AG04449 (cell line): ENCODE measurements at regions not wholly inside any gene's neighbourhood (a gene's known extent, or its start where the extent isn't known, plus 50 kb on each side); places are given as distances from the start of the nearest gene placed in this dataset.

ENCODE experiments used
- CTCF ChIA-PET: fragments of 350-600 bp; formaldehyde crosslinking; extraction: SDS; loops from one replicate; lab custom pipeline; 2021; ENCODE audit warnings: antibody characterized with exemption; lab: Yijun Ruan, JAX
- POLR2A ChIA-PET: fragments of 400-600, 350-600 bp; formaldehyde crosslinking; extraction: SDS; loops from one replicate; lab custom pipeline; 2020; ENCODE audit warnings: antibody characterized with exemption, inconsistent platforms; lab: Yijun Ruan, JAX
- DNase-seq: peaks from one replicate; pipeline ENCODE4 v3.0.0-alpha.2; 2010; ENCODE audit warnings: low read depth, low spot score
- H3K4me3 ChIP-seq: 2 replicates; pipeline ENCODE4 v1.5.1; 2011; ENCODE audit warnings: low read depth, mild to moderate bottlenecking, control low read depth, low read length
- TF ChIP-seq, protein P1 (sequence below): IDR thresholded peaks from one replicate; pipeline ENCODE4 v1.5.1; 2011; ENCODE audit warnings: mild to moderate bottlenecking, moderate library complexity, low read length, control low read depth, inconsistent platforms; ENCODE audit not compliant: insufficient read depth; ENCODE audit errors: missing control alignments

GRCh38 chr2:158907926-158908456 is 60.4 kb upstream of the TANC1 start:
- ChIA-PET POLR2A (no interaction called here), CTCF (interaction anchor here (3.5 kb wide), 1 partner anchor 211 kb away, joined by 25 read pairs; no protein-coding TSS in a partner anchor)
- no peak overlapping the region for H3K4me3 ChIP-seq
- TF ChIP-seq, protein P1, sequence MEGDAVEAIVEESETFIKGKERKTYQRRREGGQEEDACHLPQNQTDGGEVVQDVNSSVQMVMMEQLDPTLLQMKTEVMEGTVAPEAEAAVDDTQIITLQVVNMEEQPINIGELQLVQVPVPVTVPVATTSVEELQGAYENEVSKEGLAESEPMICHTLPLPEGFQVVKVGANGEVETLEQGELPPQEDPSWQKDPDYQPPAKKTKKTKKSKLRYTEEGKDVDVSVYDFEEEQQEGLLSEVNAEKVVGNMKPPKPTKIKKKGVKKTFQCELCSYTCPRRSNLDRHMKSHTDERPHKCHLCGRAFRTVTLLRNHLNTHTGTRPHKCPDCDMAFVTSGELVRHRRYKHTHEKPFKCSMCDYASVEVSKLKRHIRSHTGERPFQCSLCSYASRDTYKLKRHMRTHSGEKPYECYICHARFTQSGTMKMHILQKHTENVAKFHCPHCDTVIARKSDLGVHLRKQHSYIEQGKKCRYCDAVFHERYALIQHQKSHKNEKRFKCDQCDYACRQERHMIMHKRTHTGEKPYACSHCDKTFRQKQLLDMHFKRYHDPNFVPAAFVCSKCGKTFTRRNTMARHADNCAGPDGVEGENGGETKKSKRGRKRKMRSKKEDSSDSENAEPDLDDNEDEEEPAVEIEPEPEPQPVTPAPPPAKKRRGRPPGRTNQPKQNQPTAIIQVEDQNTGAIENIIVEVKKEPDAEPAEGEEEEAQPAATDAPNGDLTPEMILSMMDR: no peak
- no peak for DNase-seq

GRCh38 chr2:158912112-158912511 is 56.3 kb upstream of the TANC1 start:
- ChIA-PET POLR2A (no interaction called here), CTCF (interaction anchor here (1.1 to 5.9 kb wide), 2 partner anchors 202 to 206 kb away, joined by 3 to 30 read pairs; no protein-coding TSS in a partner anchor)
- no peak for DNase-seq
- TF ChIP-seq, protein P1: no peak
- no peak overlapping the region for H3K4me3 ChIP-seq

GRCh38 chr2:158912765-158913164 is 55.7 kb upstream of the TANC1 start:
- TF ChIP-seq, protein P1: no peak
- ChIA-PET POLR2A (no interaction called here), CTCF (interaction anchor here (1.1 to 5.9 kb wide), 3 partner anchors 10 to 205 kb away, joined by 3 to 30 read pairs (median 6); no protein-coding TSS in a partner anchor)
- no peak for DNase-seq
- no peak overlapping the region for H3K4me3 ChIP-seq

DNA sequence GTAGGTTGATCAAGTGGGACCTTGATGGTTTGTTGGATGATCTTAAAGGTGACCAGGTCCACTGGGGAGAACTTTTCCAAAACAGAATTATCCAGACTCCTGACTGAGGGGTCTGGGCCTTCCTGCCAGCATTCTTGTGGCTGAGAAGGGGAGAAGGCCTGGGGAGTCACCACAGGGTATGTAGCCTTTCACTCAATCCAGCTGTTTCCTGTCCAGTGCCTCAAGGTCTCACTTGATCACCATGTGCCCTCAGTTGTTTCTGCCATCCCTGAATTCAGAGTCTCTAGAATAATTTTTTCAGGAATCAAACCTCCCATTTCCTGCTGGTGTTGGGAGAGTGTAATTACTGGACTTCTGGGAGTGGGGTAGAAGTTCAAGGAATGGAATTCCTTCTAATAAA is 54.4 kb upstream of the TANC1 start:
- no peak overlapping the region for H3K4me3 ChIP-seq
- ChIA-PET POLR2A (no interaction called here), CTCF (interaction anchor here (1.6 to 5.9 kb wide), 2 partner anchors 12 to 204 kb away, joined by 6 to 30 read pairs; no protein-coding TSS in a partner anchor)
- no peak for DNase-seq
- TF ChIP-seq, protein P1: no peak

DNA sequence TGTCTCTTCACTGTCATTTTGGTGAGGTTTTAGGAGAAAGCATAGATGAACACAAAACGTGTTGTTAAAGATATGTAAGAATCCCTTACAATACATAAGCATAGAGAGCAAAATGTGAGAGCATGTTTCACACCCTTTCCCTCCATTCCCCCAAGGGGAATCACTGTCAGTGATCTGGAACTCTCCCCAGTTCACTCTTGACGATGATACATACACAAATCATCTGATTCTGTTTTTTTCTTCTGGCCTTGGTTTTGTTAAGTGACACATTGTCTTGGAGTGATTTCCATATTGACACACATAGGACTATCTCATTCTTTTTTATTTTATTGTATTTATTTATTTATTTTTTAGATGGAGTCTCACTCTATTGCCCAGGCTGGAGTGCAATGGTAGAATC is 53.7 kb upstream of the TANC1 start:
- POLR2A ChIA-PET: no interaction called here

DNA sequence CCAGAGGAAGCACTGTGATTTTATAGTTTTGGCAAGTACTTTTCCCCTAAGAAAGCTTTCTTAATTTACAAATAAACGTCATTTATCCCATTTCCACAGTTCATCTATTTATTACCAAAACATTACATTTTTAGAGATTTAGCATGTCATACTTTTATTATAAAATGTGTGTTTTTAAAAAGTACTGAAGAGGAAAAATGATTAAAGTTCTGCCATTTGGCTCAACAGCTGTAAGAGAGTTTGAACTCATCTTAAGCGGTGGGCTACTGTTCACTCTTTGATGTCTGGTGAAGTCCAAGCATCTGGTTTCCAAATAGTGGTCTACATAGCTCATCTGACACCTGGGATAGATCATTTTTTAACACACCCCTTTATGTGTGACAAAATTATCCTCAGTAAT is 51.3 kb upstream of the TANC1 start:
- DNase-seq: no peak
- CTCF ChIA-PET: interaction anchor here (2.8 to 5.9 kb wide), 2 partner anchors 14 to 201 kb away, joined by 13 to 30 read pairs; no protein-coding TSS in a partner anchor
- H3K4me3 ChIP-seq: no peak overlapping the region
- TF ChIP-seq, protein P1: no peak
- POLR2A ChIA-PET: no interaction called here

More for the DNA sequence above, 53.7 kb upstream of the TANC1 start:
- no peak overlapping the region for H3K4me3 ChIP-seq
- DNase-seq: no peak
- CTCF ChIA-PET: interaction anchor here (1.6 to 5.9 kb wide), 3 partner anchors 12 to 203 kb away, joined by 6 to 30 read pairs (median 13); no protein-coding TSS in a partner anchor
- TF ChIP-seq, protein P1: no peak
